ENCODE measurements at regions not wholly inside any gene's neighbourhood (a gene's known extent, or its start where the extent isn't known, plus 50 kb on each side); places are given as distances from the start of the nearest gene placed in this dataset.

- DNase-seq (ENCODE audit: extremely low spot score): no peak
- ChIA-PET POLR2A (no interaction called here), CTCF (interaction anchor here (1.4 kb wide), 1 partner anchor 48 kb away, joined by 3 read pairs; no protein-coding TSS in a partner anchor)
- TF ChIP-seq CTCF (IDR thresholded peaks at IDR 0.05; ENCODE audit: control extremely low read depth, extremely low read depth, low read depth, missing control alignments): no peak
Measured at GRCh38 chr20:58011106-58011946, 217.1 kb downstream of the ANKRD60 start.

GRCh38 chr20:58010666-58011065, 217.8 kb downstream of the ANKRD60 start:
- DNase-seq (ENCODE audit: extremely low spot score): no peak
- CTCF ChIA-PET: no interaction called here
- TF ChIP-seq CTCF (IDR thresholded peaks at IDR 0.05; ENCODE audit: control extremely low read depth, extremely low read depth, low read depth, missing control alignments): no peak
- POLR2A ChIA-PET: no interaction called here

- DNase-seq (ENCODE audit: extremely low spot score): no peak
- TF ChIP-seq CTCF (IDR thresholded peaks at IDR 0.05; ENCODE audit: control extremely low read depth, extremely low read depth, low read depth, missing control alignments): no peak
- CTCF ChIA-PET: no interaction called here
- POLR2A ChIA-PET: no interaction called here
Measured at GRCh38 chr20:58010186-58010585, 218.3 kb downstream of the ANKRD60 start.

- TF ChIP-seq CTCF (IDR thresholded peaks at IDR 0.05; ENCODE audit: control extremely low read depth, extremely low read depth, low read depth, missing control alignments): no peak
- no peak for DNase-seq (ENCODE audit: extremely low spot score)
- ChIA-PET CTCF (no interaction called here), POLR2A (no interaction called here)
Measured at GRCh38 chr20:58008866-58009265, 219.6 kb downstream of the ANKRD60 start.

GRCh38 chr20:58008413-58008812, 220.0 kb downstream of the ANKRD60 start:
- no peak for DNase-seq (ENCODE audit: extremely low spot score)
- ChIA-PET POLR2A (no interaction called here), CTCF (no interaction called here)
- TF ChIP-seq CTCF (IDR thresholded peaks at IDR 0.05; ENCODE audit: control extremely low read depth, extremely low read depth, low read depth, missing control alignments): no peak

- DNase-seq (ENCODE audit: extremely low spot score): no peak
- TF ChIP-seq CTCF (IDR thresholded peaks at IDR 0.05; ENCODE audit: control extremely low read depth, extremely low read depth, low read depth, missing control alignments): no peak
- ChIA-PET POLR2A (no interaction called here), CTCF (no interaction called here)
Measured at GRCh38 chr20:58007947-58008346, 220.5 kb downstream of the ANKRD60 start.

Data from GM10248 (cell line).